ENCODE measurements at regions not wholly inside any gene's neighbourhood (a gene's known extent, or its start where the extent isn't known, plus 50 kb on each side); places are given as distances from the start of the nearest gene placed in this dataset.

DNA sequence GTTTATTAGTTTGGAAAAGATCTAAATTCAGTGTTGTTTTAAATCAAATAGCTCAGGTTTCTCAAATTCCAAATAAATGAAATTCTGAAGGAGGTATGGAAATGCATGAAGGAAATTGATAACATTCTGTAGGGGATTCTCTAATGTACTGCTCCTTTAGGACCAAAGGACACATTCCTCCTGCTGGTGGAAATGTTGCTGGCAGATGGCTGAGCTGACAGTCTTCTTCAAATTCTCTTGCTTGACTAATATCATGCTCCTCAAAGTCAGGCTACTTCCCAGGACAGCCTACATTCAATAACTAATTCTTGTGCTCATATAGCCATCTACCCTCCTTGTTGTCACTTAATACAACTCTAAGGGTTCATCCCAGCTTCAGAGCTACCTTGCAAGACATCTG, 1118.5 kb downstream of the PCDH9 start:
- no peaks in the 10 kb centered on the region for H3K4me1 ChIP-seq
- no peaks in the 10 kb centered on the region for H3K36me3 ChIP-seq
- ATAC-seq: no peak
- no peak overlapping the region for H3K4me3 ChIP-seq
- H3K27me3 ChIP-seq: no peaks in the 10 kb centered on the region
- no peak overlapping the region for H3K27ac ChIP-seq
- TF ChIP-seq, protein P1, sequence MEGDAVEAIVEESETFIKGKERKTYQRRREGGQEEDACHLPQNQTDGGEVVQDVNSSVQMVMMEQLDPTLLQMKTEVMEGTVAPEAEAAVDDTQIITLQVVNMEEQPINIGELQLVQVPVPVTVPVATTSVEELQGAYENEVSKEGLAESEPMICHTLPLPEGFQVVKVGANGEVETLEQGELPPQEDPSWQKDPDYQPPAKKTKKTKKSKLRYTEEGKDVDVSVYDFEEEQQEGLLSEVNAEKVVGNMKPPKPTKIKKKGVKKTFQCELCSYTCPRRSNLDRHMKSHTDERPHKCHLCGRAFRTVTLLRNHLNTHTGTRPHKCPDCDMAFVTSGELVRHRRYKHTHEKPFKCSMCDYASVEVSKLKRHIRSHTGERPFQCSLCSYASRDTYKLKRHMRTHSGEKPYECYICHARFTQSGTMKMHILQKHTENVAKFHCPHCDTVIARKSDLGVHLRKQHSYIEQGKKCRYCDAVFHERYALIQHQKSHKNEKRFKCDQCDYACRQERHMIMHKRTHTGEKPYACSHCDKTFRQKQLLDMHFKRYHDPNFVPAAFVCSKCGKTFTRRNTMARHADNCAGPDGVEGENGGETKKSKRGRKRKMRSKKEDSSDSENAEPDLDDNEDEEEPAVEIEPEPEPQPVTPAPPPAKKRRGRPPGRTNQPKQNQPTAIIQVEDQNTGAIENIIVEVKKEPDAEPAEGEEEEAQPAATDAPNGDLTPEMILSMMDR (IDR thresholded peaks at IDR 0.05): no peak
- no peak for TF ChIP-seq POLR2AphosphoS5 (IDR thresholded peaks at IDR 0.05)
- no peak for TF ChIP-seq POLR2A (IDR thresholded peaks at IDR 0.05)
- TF ChIP-seq EP300 (IDR thresholded peaks at IDR 0.05): no peak
- no peaks in the 10 kb centered on the region for H3K9me3 ChIP-seq

DNA sequence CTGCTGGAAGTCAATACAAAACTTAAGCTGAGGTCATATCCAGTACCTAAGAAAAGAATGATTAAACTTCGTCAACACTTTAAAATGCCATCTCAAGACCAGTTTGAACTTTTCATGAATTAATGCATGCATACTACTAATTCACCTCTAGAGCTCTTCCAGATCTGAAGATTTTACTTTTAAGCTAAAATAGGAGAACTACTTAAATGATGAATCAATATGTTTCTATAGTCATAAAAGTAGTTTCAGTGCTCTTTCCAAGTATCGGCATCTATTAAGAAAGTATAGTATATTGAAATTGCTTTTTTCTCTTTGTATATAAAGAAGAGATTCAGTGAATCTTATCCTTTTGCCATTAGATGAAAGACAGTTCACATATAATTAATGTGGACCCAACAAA, 1123.9 kb downstream of the PCDH9 start:
- no peak for ATAC-seq
- Histone ChIP-seq H3K36me3 (no peaks in the 10 kb centered on the region), H3K27me3 (no peaks in the 10 kb centered on the region), H3K27ac (no peak overlapping the region), H3K4me1 (no peaks in the 10 kb centered on the region), H3K4me3 (no peak overlapping the region), H3K9me3 (no peaks in the 10 kb centered on the region)
- no peak for TF ChIP-seq EP300 (IDR thresholded peaks at IDR 0.05)
- TF ChIP-seq POLR2A (IDR thresholded peaks at IDR 0.05): no peak
- TF ChIP-seq, protein P1 (IDR thresholded peaks at IDR 0.05): no peak
- TF ChIP-seq POLR2AphosphoS5 (IDR thresholded peaks at IDR 0.05): no peak
- WGBS, 2 donors (ENCODE audit: low coverage in 1 of 2): 79 to 85% methylated on average over 2 of the region's 2 CpGs

DNA sequence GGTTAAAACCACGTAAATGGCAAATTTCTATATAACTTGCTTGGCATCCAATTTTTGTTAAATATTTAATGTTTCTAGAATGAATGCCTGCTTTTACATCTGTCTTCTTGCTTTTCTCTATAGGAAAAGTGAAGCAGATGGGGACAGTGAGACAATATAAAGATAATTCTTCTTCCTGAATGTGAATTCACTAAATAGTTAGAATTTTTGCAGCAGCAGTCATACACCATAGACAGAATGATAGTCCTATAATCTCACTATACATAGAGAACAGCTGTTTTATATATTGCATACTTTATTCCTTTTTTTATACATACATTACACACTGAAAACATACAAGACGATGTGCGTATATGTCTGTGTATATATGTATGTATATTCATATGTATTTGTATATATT, 1127.3 kb downstream of the PCDH9 start:
- ATAC-seq: no peak
- 72 to 94% methylated on average over 3 of the region's 3 CpGs for WGBS, 2 donors (ENCODE audit: low coverage in 1 of 2)

DNA sequence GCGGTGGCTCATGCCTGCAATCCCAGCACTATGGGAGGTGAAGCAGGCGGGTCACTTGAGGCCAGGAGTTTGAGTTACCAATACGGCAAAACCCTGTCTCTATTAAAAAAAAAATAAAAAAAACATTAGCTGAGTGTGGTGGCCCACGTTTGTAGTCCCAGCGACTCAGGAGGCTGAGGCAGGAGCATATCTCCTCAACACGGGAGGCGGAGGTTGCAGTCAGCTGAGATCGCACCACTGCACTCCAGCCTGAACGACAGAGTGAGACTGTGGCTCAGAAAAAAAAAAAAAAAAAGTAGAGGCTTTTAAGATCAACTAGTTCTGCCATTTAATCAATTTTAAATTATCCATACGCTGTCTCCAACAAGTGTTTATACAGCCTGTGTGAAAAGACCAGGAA, 1130.3 kb downstream of the PCDH9 start:
- H3K36me3 ChIP-seq: no peaks in the 10 kb centered on the region
- 80 to 81% methylated on average over 10 of the region's 10 CpGs for WGBS, 2 donors (ENCODE audit: low coverage in 1 of 2)
- no peak overlapping the region for H3K27ac ChIP-seq

More for the DNA sequence above, 1127.3 kb downstream of the PCDH9 start:
- Histone ChIP-seq H3K27ac (no peak overlapping the region), H3K4me3 (no peak overlapping the region), H3K4me1 (no peaks in the 10 kb centered on the region), H3K9me3 (no peaks in the 10 kb centered on the region), H3K27me3 (no peaks in the 10 kb centered on the region), H3K36me3 (no peaks in the 10 kb centered on the region)
- TF ChIP-seq POLR2AphosphoS5 (IDR thresholded peaks at IDR 0.05) (no peak), POLR2A (IDR thresholded peaks at IDR 0.05) (no peak), EP300 (IDR thresholded peaks at IDR 0.05) (no peak)
- TF ChIP-seq, protein P1 (IDR thresholded peaks at IDR 0.05): no peak

DNA sequence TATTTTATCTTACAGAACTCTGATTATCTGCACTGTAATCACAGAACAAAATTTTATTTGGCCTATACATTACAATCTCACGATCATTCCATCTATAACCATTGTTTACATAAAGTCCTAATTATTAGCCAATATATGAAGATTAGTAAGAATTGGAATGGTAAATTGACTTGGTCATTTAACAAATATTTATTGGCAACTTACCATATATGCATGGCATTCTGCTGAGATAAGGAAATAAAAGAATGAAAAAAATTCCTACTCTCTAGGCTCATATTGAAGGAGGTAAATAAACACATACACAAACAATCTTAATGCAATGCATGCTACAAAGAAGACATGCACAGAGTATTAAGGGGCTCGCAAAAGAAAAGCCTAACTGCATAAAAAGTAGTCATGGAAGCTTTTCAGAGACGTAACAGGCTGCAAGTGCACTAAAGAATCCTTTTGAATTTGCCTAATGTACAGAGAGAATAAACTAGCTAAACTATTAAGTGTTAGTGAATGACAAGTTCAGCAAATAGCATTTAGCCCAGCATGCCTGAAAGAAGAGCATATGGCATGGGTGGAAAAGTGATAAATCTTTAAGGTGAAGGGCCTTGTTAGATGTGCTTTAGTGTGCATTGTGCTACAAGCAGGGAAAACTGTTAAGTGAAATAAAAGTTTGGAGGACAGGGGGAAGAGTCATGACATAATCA, 1131.1 kb downstream of the PCDH9 start:
- Histone ChIP-seq H3K9me3 (peaks cover 0 to 10% (median 0%) of the 10 kb centered on the region in 3 donors), H3K36me3 (no peaks in the 10 kb centered on the region), H3K27ac (no peak overlapping the region), H3K4me1 (no peaks in the 10 kb centered on the region), H3K27me3 (no peaks in the 10 kb centered on the region), H3K4me3 (no peak overlapping the region)
- 67 to 82% methylated on average over 3 of the region's 3 CpGs for WGBS, 2 donors (ENCODE audit: low coverage in 1 of 2)
- no peak for ATAC-seq
- no peak for TF ChIP-seq EP300 (IDR thresholded peaks at IDR 0.05)

More for the DNA sequence above, 1130.3 kb downstream of the PCDH9 start:
- Histone ChIP-seq H3K4me1 (no peaks in the 10 kb centered on the region), H3K27me3 (no peaks in the 10 kb centered on the region), H3K9me3 (peaks cover 0 to 3% (median 0%) of the 10 kb centered on the region in 3 donors), H3K4me3 (no peak overlapping the region)
- no peak for ATAC-seq
- TF ChIP-seq POLR2A (IDR thresholded peaks at IDR 0.05) (no peak), EP300 (IDR thresholded peaks at IDR 0.05) (no peak), POLR2AphosphoS5 (IDR thresholded peaks at IDR 0.05) (no peak)
- TF ChIP-seq, protein P1 (IDR thresholded peaks at IDR 0.05): no peak

Measured in gastroesophageal sphincter (tissue), 4 donors.